NB4 (cell line): ENCODE measurements at regions not wholly inside any gene's neighbourhood (a gene's known extent, or its start where the extent isn't known, plus 50 kb on each side); places are given as distances from the start of the nearest gene placed in this dataset.

Experiments used
- POLR2A ChIP-seq: IDR thresholded peaks from 2 replicates; pipeline ENCODE4 v1.6.1; 2011; ENCODE audit warnings: mild to moderate bottlenecking; ENCODE audit not compliant: insufficient read length; ENCODE audit errors: extremely low read depth
- TF ChIP-seq, protein P1 (sequence below): IDR thresholded peaks from one replicate; pipeline ENCODE4 v1.5.1; 2012; ENCODE audit warnings: low read depth, low read length
- TF ChIP-seq, protein P2 (sequence below): IDR thresholded peaks from 2 replicates; pipeline ENCODE4 v1.6.1; 2011; ENCODE audit warnings: low read depth, low read length

DNA sequence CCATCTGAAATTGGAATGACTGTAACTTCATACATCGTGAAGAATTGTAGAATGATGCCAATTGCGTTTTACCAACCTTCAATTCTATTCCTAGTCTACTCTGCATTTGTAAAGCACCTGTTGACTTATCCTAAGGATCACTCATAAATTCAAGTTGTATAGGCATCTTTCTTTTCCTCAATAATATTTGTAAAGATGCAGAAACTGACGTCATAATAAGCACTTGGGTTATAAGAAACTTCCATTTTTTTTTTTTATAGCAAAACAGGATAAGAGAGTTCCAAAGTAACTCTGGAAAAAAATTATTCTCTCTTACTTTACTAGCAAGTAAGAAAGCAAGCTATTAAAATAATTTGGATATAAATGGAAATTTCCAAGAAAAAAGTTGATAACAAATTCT lies 1377.4 kb upstream of the ACVR2A start:
- TF ChIP-seq, protein P1, sequence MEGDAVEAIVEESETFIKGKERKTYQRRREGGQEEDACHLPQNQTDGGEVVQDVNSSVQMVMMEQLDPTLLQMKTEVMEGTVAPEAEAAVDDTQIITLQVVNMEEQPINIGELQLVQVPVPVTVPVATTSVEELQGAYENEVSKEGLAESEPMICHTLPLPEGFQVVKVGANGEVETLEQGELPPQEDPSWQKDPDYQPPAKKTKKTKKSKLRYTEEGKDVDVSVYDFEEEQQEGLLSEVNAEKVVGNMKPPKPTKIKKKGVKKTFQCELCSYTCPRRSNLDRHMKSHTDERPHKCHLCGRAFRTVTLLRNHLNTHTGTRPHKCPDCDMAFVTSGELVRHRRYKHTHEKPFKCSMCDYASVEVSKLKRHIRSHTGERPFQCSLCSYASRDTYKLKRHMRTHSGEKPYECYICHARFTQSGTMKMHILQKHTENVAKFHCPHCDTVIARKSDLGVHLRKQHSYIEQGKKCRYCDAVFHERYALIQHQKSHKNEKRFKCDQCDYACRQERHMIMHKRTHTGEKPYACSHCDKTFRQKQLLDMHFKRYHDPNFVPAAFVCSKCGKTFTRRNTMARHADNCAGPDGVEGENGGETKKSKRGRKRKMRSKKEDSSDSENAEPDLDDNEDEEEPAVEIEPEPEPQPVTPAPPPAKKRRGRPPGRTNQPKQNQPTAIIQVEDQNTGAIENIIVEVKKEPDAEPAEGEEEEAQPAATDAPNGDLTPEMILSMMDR, result no peak
- no peak for TF ChIP-seq POLR2A
- TF ChIP-seq, protein P2, sequence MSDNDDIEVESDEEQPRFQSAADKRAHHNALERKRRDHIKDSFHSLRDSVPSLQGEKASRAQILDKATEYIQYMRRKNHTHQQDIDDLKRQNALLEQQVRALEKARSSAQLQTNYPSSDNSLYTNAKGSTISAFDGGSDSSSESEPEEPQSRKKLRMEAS, result no peak
